Right kidney (tissue), 1 donor: ENCODE measurements at regions not wholly inside any gene's neighbourhood (a gene's known extent, or its start where the extent isn't known, plus 50 kb on each side); places are given as distances from the start of the nearest gene placed in this dataset.

Experiments
- DNase-seq: peaks from one replicate; pipeline ENCODE4 v3.0.0-alpha.2; 2016

GRCh38 chr15:95840004-95840403 is 490.5 kb upstream of the NR2F2 start:
- no peak for DNase-seq

GRCh38 chr15:95840855-95841254 is 489.6 kb upstream of the NR2F2 start:
- no peak for DNase-seq

- no peak for DNase-seq
These were observed 487.9 kb upstream of the NR2F2 start for GRCh38 chr15:95842576-95842975.

GRCh38 chr15:95843241-95843910 is 487.1 kb upstream of the NR2F2 start:
- peak; percentile 50 for DNase-seq

- peak; percentile 80 for DNase-seq
These were observed 484.5 kb upstream of the NR2F2 start for GRCh38 chr15:95845862-95846515.

GRCh38 chr15:95848126-95848525 is 482.4 kb upstream of the NR2F2 start:
- no peak for DNase-seq

GRCh38 chr15:95850837-95851236 is 479.7 kb upstream of the NR2F2 start:
- DNase-seq, result no peak

- DNase-seq, result no peak
These were observed 477.1 kb upstream of the NR2F2 start for GRCh38 chr15:95853350-95853749.

GRCh38 chr15:95857124-95857757 is 473.3 kb upstream of the NR2F2 start:
- DNase-seq, result no peak

- DNase-seq, result no peak
These were observed 472.7 kb upstream of the NR2F2 start for GRCh38 chr15:95857758-95858157.

- DNase-seq, result no peak
These were observed 470.1 kb upstream of the NR2F2 start for GRCh38 chr15:95860406-95860805.

- no peak for DNase-seq
These were observed 466.0 kb upstream of the NR2F2 start for GRCh38 chr15:95864467-95864886.

GRCh38 chr15:95865330-95865739 is 465.2 kb upstream of the NR2F2 start:
- no peak for DNase-seq

- no peak for DNase-seq
These were observed 463.6 kb upstream of the NR2F2 start for GRCh38 chr15:95866711-95867440.

- no peak for DNase-seq
These were observed 462.1 kb upstream of the NR2F2 start for GRCh38 chr15:95868450-95868849.

- DNase-seq, result peak; percentile 54
These were observed 461.5 kb upstream of the NR2F2 start for GRCh38 chr15:95868970-95869369.

- DNase-seq, result no peak
These were observed 460.6 kb upstream of the NR2F2 start for GRCh38 chr15:95869920-95870319.

GRCh38 chr15:95872366-95872771 is 458.1 kb upstream of the NR2F2 start:
- no peak for DNase-seq

GRCh38 chr15:95874637-95875036 is 455.9 kb upstream of the NR2F2 start:
- DNase-seq, result no peak

GRCh38 chr15:95875121-95875643 is 455.3 kb upstream of the NR2F2 start:
- DNase-seq, result no peak

- no peak for DNase-seq
These were observed 450.4 kb upstream of the NR2F2 start for GRCh38 chr15:95880031-95880570.

GRCh38 chr15:95880630-95881029 is 449.9 kb upstream of the NR2F2 start:
- no peak for DNase-seq
